Femur (tissue), 1 donor: ENCODE measurements at regions not wholly inside any gene's neighbourhood (a gene's known extent, or its start where the extent isn't known, plus 50 kb on each side); places are given as distances from the start of the nearest gene placed in this dataset.
"Not testable (repeated sequence)": the region's sequence is repeated elsewhere in the genome, so short reads cannot be mapped to it uniquely, and the experiment has no call there.

ENCODE experiments used
- DNase-seq: peaks from one replicate; pipeline ENCODE4 v3.0.0-alpha.2; 2017

DNA sequence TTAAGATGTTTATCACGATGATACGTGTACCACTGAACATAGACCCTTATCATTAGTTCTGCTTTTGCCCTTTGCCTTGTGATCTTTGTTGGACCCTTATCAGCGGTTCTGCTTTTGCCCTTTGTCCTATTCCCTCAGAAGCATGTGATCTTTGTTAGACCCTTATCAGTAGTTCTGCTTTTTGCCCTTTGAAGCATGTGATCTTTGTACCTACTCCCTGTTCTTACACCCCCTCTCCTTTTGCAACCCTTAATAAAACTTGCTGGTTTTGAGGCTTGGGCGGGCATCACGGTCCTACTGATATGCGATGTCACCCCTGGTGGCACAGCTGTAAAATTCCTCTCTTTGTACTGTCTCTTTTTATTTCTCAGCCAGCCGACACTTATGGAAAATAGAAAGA, 117.0 kb downstream of the SDHAF3 start:
- DNase-seq = not testable (repeated sequence)

DNA sequence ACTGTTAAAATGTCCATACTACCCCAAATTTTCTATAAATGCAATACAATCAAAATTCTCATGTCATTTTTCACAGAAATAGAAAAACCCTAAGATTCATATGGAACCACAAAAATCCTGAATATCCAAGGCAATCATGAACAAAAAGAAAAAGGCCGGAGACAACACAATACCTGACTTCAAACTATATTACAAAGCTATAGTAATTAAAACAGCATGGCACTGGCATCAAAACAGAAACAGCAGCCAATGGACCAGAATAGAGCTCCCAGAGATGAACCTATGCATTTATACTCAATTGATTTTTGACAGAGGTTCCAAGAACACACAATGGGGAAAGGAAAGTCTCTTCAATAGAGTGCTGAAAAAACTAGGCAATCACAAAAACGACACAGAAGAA, 128.8 kb downstream of the SDHAF3 start:
- DNase-seq = no peak

DNA sequence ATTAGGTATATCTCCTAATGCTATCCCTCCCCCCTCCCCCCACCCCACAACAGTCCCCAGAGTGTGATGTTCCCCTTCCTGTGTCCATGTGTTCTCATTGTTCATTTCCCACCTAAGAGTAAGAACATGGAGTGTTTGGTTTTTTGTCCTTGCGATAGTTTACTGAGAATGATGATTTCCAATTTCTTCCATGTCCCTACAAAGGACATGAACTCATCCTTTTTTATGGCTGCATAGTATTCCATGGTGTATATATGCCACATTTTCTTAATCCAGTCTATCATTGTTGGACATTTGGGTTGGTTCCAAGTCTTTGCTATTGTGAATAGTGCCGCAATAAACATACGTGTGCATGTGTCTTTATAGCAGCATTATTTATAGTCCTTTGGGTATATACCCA, 140.7 kb downstream of the SDHAF3 start:
- not testable (repeated sequence) for DNase-seq

DNA sequence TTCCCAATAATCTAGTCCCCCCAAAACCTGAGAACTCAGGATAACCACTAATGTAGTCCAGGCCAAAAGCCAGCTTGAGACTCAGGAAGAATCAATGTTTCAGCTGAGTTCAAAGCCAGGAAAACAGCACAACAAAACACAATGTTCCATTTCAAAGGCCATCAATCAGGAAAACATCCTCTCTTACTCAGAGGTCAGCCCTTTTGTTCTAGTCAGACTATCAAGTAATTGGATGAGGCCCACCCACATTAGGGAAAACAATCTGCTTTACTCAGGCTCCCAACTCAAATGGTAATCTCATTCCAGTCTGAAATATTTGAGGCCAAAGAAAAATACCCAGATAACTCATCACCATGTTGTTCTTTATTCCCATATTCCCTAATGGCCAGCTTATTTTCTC, 152.2 kb downstream of the SDHAF3 start:
- no peak for DNase-seq

DNA sequence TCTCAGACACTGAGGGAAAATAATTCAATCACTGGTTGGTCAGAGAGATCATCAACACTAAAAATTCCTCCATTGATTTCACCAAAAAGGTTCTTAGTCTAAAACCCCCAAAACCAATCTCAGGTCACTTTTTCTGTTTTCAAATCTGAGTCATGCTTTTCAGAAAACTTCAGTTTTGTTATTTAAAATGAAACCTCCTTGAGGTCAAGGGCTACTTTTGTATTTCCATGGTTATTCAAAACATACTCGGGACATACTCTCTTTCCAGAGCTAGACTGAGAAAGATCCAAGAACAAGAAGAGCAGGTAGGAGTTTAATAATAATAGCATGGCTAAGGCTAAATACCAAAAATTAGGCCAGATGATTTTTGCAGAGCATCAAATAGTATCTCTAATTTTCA, 152.8 kb downstream of the SDHAF3 start:
- no peak for DNase-seq

DNA sequence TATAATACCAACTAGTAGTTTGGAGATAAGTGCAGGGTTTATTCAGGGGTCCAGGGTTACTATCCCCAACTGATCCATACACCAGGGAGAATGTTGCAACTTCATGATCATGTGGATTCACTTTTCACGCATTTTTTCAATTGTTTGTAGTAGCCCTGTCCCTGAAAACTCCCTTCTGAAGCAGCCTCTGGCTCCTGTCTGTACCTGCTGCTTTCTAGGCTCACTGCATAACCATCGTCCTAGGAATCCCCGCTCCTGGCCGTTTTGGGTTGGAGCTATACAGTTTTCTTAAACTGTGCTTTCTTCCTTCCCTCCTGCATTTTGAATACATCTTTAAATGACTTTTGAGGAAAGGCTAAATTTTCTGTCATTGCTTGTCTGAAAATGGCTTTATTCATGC, 154.1 kb downstream of the SDHAF3 start:
- DNase-seq = no peak

DNA sequence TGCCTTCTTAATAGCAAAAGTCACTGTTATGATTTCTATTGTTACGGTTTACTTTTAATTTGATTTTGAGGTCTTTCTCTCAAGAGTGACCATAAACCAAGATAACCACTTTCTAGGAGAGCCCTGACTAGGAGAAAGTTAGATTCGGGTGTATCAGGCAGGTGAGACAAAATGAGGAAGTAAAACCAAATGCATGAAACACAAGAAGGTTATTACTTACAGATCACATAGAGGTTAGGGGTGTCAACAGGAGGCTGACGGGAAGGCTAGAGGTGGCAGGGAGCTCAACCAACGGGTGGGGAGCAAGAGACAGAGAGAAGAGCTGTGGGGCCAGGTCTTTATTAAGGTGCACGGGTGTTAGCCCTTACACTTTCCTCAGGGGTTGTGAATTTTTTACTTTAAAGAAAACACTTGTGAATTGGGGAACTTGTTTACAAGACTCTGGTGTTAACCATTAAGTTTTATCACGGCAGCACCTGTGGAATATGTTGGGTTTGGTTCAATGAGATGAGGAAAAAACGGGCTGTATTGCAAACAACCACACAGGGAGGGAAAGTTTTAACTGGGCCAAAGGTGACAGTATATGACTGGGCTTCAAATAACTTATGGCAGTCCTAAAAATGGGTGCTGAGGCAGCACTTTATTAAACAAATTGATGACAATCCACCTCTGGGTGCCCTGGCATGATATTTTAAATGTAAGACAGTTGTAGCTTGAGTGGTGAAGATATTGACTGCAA, 154.9 kb downstream of the SDHAF3 start:
- no peak for DNase-seq

DNA sequence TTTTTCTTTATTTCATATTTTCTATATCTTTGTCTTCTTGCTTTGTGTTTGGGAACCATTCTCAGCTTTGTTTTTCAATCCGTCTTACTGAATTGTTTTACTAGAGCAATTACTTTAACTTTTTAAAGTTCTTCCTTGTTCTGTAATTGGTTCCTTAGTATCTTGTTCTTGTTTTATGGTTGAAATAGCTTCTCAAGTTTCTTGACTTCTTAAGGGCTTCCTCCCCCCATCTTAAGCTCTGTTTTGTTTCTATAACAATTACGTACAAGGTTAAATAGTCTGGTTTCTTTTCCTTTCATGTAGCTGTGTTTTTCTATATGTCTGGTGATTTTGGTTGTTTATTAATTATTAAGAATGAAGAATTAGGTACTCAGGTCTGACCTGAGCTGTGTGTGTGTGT, 158.0 kb downstream of the SDHAF3 start:
- DNase-seq = no peak

DNA sequence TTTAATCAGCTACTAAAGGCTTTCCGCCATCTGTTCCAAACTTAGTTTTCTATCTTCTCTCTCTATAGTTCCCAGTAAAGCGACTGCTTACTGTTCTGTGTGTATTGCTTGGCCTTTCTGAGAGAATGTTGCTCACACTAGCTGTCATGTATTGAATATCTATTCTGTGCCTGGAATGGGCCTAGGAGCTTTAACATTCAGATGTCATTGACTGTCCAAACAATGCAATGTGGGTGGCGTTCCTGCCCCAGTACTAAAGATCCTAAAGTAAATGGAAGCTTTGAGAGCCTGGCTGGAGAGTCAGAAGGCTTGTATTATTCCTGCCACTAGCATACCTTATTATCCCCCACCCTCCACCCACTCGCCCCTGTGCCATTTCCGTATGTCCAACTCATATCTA, 163.5 kb downstream of the SDHAF3 start:
- no peak for DNase-seq

DNA sequence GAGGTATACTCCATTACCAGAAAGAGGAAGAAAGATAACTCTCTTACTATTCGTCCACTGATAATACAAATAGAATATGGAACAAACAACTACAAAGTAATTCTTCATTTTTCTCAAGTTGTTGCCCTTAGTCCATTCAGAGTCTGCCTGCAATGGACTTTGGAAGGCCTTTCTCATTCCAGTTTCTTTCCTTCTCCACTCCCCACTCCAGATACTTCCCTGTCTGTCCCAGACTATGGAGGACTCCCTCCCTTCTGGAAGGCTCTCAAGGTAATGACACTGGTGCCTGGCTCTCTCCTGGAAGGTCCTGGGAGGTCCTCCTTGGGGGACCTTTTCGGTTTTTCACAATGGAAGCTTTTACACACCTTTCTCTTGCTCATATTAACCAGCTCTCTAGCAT, 167.8 kb downstream of the SDHAF3 start:
- no peak for DNase-seq

DNA sequence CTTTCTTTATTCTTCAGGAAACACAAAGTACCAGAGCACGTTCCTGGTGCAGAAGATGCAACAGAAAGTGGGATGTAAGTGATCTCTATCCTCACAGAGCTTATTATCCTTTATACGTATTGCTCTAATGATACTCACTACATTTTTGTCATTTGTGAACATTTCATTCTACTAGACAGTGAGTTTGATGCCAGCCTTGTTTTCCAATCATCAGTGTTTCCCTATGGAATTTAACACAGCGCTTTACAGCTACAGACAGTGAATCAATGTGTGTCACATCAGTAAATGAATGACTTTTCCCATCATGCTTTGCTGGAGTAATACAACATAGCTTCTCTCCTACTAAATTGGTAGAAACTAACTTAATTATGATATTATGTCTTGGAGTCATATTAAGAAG, 175.5 kb downstream of the SDHAF3 start:
- no peak for DNase-seq

DNA sequence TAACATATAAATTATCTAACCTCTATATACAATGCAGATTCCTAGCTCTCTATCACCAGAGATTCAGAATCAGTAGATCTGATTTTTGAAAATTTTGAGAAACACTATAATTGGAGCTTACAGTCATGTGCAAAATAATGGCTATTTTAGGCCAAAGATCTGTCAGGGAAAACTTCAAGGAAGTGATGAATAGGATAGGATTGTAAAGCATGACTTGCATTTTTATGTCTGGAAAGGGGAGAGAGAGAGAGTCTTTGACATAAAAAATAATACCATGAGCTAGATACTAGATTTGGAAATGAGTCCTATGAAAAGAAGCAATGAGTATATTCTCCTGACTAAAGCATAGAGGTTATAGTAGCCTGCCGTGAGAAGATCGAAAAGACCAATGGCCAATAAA, 181.1 kb downstream of the SDHAF3 start:
- DNase-seq = no peak

DNA sequence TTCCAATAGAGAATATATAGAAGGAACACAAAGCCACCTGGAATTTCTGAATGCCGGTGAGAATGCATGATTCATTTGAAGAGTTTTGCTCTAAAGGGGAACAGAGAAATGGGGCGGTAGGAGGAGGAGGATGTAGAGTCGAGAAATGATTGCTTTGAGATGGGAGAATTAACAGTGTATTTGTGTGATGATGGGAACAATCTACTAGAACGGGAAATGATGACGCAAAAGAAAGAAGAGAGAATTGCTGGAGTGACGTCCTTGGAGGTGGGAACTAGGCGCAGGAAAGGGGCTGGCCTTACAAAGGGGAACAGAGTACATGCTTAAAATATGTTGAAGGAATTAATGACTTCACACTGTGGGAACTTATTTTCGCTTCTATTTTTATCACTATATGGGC, 188.1 kb downstream of the SDHAF3 start:
- DNase-seq = no peak

DNA sequence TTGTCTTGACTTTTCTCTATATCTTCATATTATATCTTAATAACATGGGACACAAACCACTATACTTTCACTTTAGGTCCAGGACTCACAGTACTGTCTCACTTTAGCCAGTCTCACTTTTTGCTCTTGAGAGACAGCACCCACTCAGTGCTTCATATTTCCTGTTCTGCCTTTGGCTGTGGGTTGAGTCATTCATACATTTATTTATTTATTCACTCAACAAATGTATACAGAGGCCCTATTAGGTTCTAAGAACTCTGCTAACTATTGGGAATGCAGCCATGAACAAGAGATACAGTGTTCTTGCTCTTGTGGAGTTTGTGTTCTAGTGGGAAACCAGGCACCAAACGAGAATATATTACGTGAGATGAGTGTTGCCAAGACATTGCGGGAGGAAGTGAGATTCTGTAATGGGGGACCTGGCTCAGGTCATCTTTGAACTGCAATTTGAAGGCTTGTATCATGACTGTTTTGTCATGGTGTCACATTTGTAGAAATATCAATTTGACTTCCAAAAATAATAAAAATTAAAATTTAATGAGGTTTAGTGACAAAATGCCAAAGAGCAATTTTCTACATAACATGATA, 190.1 kb downstream of the SDHAF3 start:
- no peak for DNase-seq

DNA sequence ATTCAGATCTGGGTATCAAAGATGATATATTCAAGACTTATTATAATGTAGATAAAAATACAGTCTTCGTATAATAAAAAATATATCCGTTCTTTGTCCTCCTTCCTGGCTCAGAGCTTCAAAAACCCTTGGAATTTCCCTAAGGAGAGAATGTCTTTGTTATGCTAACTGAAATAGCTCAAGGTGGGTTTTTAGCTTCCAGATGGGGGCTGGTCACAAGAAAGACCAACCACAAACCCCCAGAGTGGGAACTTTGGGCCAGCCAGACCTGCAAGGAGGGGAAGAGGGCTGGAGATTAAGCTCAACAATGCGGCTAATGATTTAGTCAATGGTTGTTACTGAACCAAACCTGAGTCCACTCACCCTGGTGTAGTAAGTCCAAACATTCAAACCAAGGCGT, 196.4 kb downstream of the SDHAF3 start:
- DNase-seq = no peak

DNA sequence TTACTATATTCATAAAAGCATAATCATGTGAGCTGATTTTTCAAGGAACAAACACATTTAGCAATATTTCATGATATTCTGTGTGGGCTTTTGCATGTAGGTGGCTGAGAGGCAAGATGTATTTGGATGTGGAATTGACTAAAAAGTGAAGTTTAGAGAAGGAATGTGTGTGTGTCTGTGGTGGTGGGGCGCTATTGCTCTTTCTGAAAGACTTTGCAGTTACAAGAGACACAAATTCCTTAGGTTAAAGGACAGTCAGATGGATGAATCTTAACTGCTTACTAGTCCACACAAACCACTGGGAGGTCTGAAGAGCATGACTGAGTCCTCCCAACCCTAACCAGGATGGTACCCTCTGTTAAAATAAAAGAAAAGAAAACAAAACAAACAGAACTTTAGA, 200.1 kb downstream of the SDHAF3 start:
- DNase-seq = no peak

DNA sequence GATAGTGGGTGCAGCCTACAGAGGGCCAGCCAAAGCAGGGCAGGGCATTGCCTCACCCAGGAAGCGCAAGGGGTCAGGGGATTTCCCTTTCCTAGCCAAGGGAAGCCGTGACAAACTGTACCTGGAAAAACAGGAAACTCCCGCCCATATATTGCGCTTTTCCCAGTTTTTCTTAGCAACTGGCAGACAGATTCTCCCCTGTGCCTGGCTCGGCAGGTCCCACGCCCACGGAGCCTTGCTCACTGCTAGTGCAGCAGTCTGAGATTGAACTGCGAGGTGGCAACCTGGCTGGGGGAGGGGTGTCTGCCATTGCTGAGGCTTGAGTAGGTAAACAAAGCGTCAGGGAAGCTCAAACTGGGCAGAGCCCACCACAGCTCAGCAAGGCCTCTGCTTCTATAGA, 212.4 kb downstream of the SDHAF3 start:
- DNase-seq = not testable (repeated sequence)

DNA sequence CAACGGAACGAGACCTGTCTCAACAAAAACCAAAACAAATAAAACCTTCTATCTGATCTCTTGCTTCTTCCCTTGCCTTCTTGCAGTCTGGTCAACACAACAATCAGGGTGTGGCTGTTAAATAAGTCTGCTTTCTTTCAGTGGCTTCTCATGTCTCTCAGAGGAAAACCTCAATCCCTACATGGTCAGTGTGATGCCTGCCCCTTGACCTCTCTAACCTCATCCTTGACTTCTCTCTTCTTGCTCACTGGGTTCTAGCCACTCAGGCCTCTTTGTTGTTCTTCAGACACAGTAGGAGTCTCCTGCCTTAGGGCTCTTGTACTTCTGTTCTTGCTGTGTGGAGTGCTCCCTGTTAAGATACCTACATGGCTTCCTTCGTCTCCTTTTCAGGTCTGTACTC, 220.4 kb downstream of the SDHAF3 start:
- DNase-seq = no peak

DNA sequence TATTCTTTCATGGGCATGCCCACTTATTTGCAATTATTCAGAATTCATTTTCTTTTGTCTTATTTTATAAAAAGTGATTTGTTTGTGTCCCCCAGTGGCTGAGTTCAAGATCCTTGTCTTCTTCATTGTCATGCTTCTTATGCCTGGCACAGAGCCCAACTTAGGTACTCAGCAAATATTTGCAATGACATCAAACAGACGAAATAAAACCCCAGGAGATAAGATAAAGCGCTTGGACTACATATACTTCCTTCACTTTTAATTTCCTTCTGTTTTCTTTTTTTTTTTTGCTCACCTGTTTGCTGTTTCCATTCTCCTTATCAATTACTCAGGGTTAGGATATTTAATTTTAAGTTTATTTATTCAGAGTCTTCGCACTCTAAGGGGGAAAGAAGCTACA, 225.0 kb downstream of the SDHAF3 start:
- no peak for DNase-seq

DNA sequence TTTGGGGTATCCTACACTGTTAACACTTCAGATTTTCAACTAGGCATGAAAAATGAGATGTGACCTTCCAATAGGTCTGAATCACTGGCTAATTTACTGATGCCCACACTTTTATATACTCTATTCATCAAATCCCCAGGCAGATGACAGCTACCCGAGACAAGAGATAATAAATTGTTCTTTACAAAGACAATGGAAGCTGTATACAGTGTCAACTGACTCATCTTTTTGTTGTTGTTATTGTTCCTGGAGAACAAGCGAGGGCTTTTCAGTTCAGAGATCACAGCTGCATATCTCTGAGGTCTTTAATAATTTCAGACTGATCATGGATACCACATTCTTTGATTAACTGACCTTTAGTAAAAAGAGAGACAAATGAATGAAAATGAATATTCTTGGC, 228.9 kb downstream of the SDHAF3 start:
- DNase-seq = no peak

DNA sequence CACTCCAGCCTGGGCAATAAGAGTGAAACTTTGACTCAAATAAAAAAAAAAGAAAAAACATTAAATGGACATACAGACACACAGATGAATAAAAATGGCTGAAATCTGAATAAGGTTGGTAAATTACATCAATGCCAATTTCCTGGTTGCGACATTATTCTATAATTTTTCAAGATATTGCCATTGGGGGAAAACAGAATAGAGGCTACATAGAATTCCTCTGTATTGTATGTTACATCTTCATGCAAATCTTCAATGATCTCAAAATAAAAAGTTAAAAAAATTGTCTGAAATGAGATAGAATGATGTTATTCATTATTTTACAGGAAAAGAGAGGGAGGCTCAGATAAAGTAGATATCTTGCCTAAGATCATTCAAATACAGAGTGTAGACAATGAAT, 234.0 kb downstream of the SDHAF3 start:
- DNase-seq = no peak

DNA sequence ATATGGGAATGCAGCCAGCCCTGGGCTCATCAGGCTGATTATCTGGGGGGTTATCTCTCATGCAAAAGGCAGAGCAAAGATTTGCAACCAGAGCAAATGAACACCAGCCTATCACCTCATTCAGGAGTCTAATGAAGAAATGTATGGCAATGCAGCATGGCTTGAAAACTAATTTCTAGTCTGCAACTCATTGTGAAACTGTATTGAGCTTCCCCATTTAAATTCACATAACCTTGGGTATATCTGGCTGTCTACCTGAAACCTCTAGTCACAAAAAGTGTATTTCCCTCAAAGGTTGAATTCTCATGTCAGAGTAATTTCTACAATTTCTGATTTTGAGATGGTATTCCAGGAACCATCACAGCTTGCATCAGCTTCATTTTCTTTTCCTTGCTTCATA, 240.0 kb downstream of the SDHAF3 start:
- no peak for DNase-seq

DNA sequence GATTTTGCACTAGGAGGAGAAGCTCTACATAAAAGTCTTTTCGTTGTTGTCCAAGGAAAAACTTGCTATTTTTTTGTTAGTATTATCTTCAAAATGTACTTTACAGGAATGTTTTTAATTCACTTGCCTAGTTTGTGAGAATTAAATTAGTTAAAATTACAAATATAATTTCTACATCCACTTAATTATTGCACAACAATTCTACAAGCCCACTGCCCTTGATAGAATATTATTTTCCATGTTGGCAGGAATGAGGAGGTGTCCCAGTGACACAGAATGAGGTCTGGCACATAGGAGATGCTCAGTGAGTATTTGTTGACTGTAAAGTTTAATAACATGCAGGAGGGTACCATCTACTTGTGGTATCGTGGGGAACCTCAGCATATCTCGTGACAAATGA, 255.4 kb downstream of the SDHAF3 start:
- DNase-seq = no peak

DNA sequence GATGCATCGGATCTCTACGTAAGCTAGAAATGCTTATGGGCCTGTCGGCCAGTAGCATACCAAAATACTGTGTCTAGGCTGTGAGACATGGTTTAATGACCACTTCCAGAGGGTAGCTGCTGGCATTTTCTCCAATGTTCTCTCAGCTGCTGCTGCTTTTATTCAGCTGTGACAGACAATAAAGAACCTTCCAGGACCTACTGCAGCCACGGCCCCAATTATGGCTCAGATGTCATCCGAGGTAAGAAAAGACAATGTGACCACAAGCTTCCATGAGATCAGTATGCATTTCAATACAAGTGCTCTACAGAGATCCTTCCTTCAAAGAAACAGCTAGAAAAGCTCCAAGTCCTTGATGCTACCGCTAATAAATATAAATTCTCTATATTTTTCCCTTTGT, 256.2 kb downstream of the SDHAF3 start:
- DNase-seq = no peak

DNA sequence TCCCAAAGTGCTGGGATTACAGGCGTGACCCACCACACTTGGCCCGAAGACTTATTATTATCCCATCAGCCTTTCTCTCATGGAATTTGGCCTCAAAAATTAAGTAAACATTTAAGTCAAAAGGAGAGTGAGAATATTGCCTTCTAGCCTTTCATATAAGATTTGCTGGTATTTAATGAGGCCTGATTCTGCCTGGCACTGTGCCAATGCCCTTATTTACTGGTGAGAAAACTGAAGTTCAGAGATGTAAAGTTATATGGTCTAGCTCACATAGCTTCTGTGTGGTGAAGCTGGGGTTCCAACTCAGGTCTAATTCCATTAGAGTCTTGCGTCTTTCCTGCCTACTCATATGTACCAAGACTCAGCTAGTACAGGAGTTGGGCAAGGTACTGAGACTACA, 260.2 kb downstream of the SDHAF3 start:
- no peak for DNase-seq
